ENCODE measurements at regions not wholly inside any gene's neighbourhood (a gene's known extent, or its start where the extent isn't known, plus 50 kb on each side); places are given as distances from the start of the nearest gene placed in this dataset.

DNA sequence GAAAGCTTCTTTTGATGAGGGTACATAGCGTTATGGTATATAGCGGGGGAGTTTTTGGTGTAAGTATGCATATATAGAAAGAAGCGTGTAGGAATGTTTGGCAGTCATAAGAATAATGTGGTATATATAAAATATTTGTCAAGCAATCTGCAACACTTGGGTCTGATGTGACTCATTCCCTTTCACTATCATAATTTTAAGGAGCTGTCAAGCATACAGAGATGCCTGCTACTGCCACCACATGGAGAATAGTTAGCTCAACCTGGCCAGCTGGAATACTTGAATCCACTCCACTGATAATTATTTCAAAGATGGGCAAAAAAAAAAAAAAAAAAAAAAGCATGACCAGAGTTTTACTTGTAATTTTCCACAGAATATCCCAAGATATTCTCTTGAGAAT, 559.8 kb upstream of the REG3G start:
- Histone ChIP-seq H3K36me3 (ENCODE audit: control insufficient read depth, insufficient read depth, low read length) (no peaks in the 10 kb centered on the region), H3K27me3 (ENCODE audit: control insufficient read depth, insufficient read depth, low read length, poor library complexity, severe bottlenecking) (no peaks in the 10 kb centered on the region), H3K4me3 (ENCODE audit: insufficient read depth, low read depth, low read length) (no peak overlapping the region), H3K4me1 (ENCODE audit: control insufficient read depth, insufficient read depth, low read length) (no peaks in the 10 kb centered on the region), H3K9me3 (ENCODE audit: control insufficient read depth, low read length) (no peaks in the 10 kb centered on the region), H3K27ac (ENCODE audit: insufficient read depth, low read depth, low read length, poor library complexity, severe bottlenecking) (no peak overlapping the region)
- WGBS, 2 experiments, result 90 to 97% methylated on average over 3 of the region's 3 CpGs

DNA sequence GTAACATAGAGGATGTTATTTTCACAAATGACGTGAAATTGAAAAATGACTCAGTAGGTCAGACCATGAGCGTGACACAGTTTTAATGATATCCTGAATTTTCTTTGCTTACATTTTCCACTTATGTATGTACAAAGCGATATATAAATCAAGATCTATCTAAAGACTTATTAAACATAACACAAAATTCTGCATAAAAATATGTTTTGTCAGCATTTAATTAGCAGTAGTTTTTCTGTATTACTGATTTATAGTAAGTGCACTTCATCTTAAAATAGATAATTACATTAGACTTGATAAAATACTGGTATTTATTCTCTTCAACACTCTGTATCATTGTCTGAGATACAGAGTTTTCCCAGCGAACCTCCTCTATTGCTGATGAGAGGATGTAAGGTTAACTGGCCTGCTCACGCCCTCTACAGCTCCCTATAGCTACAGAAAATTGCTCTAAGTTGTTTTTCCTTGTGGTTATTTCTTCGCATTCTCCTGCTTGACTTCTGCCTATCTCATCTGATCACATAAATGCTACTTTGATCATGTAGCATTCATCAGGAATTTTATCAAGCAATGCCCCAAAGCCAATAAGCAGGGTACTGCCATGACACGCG, 548.8 kb upstream of the REG3G start:
- no peaks in the 10 kb centered on the region for H3K36me3 ChIP-seq (ENCODE audit: control insufficient read depth, insufficient read depth, low read length)
- WGBS, 2 experiments, result 97% methylated on average over 5 to 8 of the region's 8 CpGs
- H3K4me1 ChIP-seq (ENCODE audit: control insufficient read depth, insufficient read depth, low read length), result no peaks in the 10 kb centered on the region
- H3K4me3 ChIP-seq (ENCODE audit: insufficient read depth, low read depth, low read length), result no peak overlapping the region
- H3K27ac ChIP-seq (ENCODE audit: insufficient read depth, low read depth, low read length, poor library complexity, severe bottlenecking), result no peak overlapping the region
- H3K27me3 ChIP-seq (ENCODE audit: control insufficient read depth, insufficient read depth, low read length, poor library complexity, severe bottlenecking), result no peaks in the 10 kb centered on the region
- no peaks in the 10 kb centered on the region for H3K9me3 ChIP-seq (ENCODE audit: control insufficient read depth, low read length)

DNA sequence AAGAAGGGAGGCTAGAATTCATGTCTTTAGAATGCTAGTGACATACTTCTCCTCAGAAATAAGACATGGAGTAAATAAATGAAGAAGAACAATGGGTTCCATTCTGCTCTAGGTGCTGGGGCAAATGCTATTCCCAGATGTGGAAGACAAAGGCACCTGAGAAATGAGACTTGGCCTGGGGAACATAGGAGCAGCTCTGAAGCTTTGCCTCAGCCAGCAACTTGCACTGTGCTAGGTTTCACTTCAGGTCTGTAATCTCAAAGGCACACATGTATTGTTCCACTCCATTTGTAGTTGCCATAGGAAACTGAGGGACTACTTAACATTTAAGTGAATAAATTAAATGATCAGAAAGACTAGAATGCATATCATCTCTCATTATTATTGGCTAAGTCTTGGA, 538.9 kb upstream of the REG3G start:
- Histone ChIP-seq H3K27ac (ENCODE audit: insufficient read depth, low read depth, low read length, poor library complexity, severe bottlenecking) (no peak overlapping the region), H3K27me3 (ENCODE audit: control insufficient read depth, insufficient read depth, low read length, poor library complexity, severe bottlenecking) (no peaks in the 10 kb centered on the region), H3K9me3 (ENCODE audit: control insufficient read depth, low read length) (no peaks in the 10 kb centered on the region), H3K4me3 (ENCODE audit: insufficient read depth, low read depth, low read length) (no peak overlapping the region), H3K36me3 (ENCODE audit: control insufficient read depth, insufficient read depth, low read length) (no peaks in the 10 kb centered on the region), H3K4me1 (ENCODE audit: control insufficient read depth, insufficient read depth, low read length) (no peaks in the 10 kb centered on the region)

DNA sequence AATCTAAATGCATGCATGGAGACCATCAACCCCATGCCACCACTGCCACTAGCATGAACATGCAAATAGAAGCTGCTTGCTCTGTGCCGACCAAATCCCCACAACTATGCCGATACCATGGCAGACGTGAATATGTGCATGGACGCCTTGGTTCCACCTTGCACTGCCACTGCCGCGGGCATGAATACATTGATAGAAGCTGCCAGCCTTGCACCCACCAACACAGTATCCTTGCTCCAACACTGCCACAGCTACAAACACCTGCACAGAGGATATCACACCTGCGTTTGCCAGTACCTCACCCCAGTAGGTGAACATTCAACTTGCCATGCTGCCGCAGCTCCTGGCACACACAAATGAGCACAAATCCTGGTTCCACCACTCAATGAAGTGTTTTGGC, 527.4 kb upstream of the REG3G start:
- Histone ChIP-seq H3K4me3 (ENCODE audit: insufficient read depth, low read depth, low read length) (no peak overlapping the region), H3K36me3 (ENCODE audit: control insufficient read depth, insufficient read depth, low read length) (no peaks in the 10 kb centered on the region), H3K27me3 (ENCODE audit: control insufficient read depth, insufficient read depth, low read length, poor library complexity, severe bottlenecking) (no peaks in the 10 kb centered on the region), H3K4me1 (ENCODE audit: control insufficient read depth, insufficient read depth, low read length) (no peaks in the 10 kb centered on the region), H3K27ac (ENCODE audit: insufficient read depth, low read depth, low read length, poor library complexity, severe bottlenecking) (no peak overlapping the region), H3K9me3 (ENCODE audit: control insufficient read depth, low read length) (no peaks in the 10 kb centered on the region)
- 87 to 96% methylated on average over 8 of the region's 8 CpGs for WGBS, 2 experiments

DNA sequence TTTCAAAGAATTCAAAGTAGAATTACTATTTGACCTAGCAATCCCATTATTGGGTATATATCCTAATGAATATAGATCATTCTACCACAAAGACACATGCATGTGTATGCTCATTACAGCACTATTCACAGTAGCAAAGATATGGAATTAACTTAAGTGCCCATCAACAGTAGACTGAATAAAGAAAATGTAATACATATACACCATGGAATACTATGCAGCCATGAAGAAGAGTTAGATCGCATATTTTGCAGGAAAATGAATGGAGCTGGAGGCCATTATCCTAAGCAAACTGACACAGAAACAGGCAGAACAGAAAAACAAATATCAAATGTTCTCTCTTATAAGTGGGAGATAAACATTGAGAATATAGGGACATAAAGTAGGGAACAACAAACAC, 519.2 kb upstream of the REG3G start:
- H3K4me1 ChIP-seq (ENCODE audit: control insufficient read depth, insufficient read depth, low read length), result no peaks in the 10 kb centered on the region
- no peak overlapping the region for H3K4me3 ChIP-seq (ENCODE audit: insufficient read depth, low read depth, low read length)
- 100% methylated on average over 1 of the region's 1 CpG; no CpG with 5 or more reads in 1 of the 2 experiments for WGBS, 2 experiments
- no peaks in the 10 kb centered on the region for H3K27me3 ChIP-seq (ENCODE audit: control insufficient read depth, insufficient read depth, low read length, poor library complexity, severe bottlenecking)
- no peaks in the 10 kb centered on the region for H3K36me3 ChIP-seq (ENCODE audit: control insufficient read depth, insufficient read depth, low read length)
- H3K27ac ChIP-seq (ENCODE audit: insufficient read depth, low read depth, low read length, poor library complexity, severe bottlenecking), result no peak overlapping the region
- no peaks in the 10 kb centered on the region for H3K9me3 ChIP-seq (ENCODE audit: control insufficient read depth, low read length)

DNA sequence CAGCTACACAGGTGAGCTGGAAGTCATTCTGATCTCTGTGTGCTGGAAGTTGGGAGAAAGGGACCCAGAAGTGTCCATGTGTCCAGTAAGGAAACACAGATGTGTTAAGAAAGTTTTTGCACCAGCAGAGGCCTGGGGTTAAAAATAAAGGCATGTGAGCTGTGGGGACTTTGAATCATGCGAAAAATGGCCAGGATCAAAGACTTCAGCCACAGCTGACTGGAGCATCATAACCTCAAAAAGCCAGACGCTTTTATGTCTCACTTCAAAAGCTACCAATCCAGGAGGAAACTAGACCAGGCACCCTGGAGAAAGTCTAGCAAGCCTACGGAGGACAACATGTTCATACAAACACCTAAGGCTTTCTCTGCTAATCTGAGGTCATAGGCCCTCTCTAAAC, 503.6 kb upstream of the REG3G start:
- no peaks in the 10 kb centered on the region for H3K9me3 ChIP-seq (ENCODE audit: control insufficient read depth, low read length)
- no peak overlapping the region for H3K27ac ChIP-seq (ENCODE audit: insufficient read depth, low read depth, low read length, poor library complexity, severe bottlenecking)
- H3K27me3 ChIP-seq (ENCODE audit: control insufficient read depth, insufficient read depth, low read length, poor library complexity, severe bottlenecking), result no peaks in the 10 kb centered on the region
- H3K4me1 ChIP-seq (ENCODE audit: control insufficient read depth, insufficient read depth, low read length), result no peaks in the 10 kb centered on the region
- no peaks in the 10 kb centered on the region for H3K36me3 ChIP-seq (ENCODE audit: control insufficient read depth, insufficient read depth, low read length)
- no peak overlapping the region for H3K4me3 ChIP-seq (ENCODE audit: insufficient read depth, low read depth, low read length)
- 91 to 94% methylated on average over 3 of the region's 3 CpGs for WGBS, 2 experiments

DNA sequence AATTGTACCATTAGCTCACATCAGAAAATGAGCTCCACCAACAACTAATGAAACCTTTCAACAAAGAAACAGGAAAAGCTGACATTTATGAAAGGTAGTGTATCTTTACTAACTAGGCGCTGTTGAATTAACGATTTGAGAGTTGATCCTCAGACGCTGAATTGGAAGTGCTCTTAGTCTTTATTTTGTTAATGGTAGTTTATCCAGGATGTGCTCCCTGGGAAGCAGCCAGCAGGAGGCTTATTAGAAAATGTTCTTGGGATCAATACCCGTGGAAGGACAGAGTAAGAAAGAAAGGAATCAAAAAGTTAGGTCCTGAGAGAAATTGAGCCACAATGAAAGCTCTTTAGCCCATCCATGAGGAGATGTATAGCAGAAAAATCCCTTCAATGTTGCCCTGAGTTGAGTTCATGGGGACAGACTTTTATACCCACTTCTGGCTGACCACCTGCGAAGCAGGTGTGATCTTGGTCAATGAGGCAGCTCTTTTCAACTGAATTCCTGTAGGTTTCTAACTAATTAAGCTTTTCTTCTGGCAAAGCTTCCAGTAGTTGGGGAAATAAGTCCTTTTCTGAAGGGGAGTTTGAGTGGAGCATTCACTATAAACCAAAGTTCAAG, 492.6 kb upstream of the REG3G start:
- no peaks in the 10 kb centered on the region for H3K36me3 ChIP-seq (ENCODE audit: control insufficient read depth, insufficient read depth, low read length)
- no peaks in the 10 kb centered on the region for H3K9me3 ChIP-seq (ENCODE audit: control insufficient read depth, low read length)
- H3K27me3 ChIP-seq (ENCODE audit: control insufficient read depth, insufficient read depth, low read length, poor library complexity, severe bottlenecking), result no peaks in the 10 kb centered on the region
- H3K4me3 ChIP-seq (ENCODE audit: insufficient read depth, low read depth, low read length), result no peak overlapping the region
- WGBS, 2 experiments, result 25% methylated on average over 5 of the region's 5 CpGs
- peak overlapping the region; percentile 9 for H3K27ac ChIP-seq (ENCODE audit: insufficient read depth, low read depth, low read length, poor library complexity, severe bottlenecking)
- peaks cover 6% of the 10 kb centered on the region for H3K4me1 ChIP-seq (ENCODE audit: control insufficient read depth, insufficient read depth, low read length)

DNA sequence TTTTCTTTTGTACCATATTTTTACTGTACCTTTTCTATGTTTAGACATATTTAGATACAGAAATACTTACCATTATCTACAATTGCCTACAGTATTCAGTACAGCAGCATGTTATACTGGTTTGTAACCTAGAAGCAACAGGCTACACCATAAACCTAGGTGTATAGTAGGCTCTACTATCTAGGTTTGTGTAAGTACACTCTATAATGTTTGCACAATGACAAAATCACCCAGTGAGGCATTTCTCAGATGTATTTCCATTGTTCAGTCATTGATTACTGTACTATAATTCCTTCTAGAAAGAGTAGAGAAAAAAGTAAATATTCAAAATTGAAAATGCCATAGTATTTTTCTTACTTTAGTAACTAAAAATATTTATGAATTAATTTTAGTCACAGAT, 490.1 kb upstream of the REG3G start:
- Histone ChIP-seq H3K9me3 (ENCODE audit: control insufficient read depth, low read length) (no peaks in the 10 kb centered on the region), H3K4me1 (ENCODE audit: control insufficient read depth, insufficient read depth, low read length) (peaks cover 6% of the 10 kb centered on the region), H3K27ac (ENCODE audit: insufficient read depth, low read depth, low read length, poor library complexity, severe bottlenecking) (no peak overlapping the region), H3K36me3 (ENCODE audit: control insufficient read depth, insufficient read depth, low read length) (no peaks in the 10 kb centered on the region), H3K27me3 (ENCODE audit: control insufficient read depth, insufficient read depth, low read length, poor library complexity, severe bottlenecking) (no peaks in the 10 kb centered on the region), H3K4me3 (ENCODE audit: insufficient read depth, low read depth, low read length) (no peak overlapping the region)

DNA sequence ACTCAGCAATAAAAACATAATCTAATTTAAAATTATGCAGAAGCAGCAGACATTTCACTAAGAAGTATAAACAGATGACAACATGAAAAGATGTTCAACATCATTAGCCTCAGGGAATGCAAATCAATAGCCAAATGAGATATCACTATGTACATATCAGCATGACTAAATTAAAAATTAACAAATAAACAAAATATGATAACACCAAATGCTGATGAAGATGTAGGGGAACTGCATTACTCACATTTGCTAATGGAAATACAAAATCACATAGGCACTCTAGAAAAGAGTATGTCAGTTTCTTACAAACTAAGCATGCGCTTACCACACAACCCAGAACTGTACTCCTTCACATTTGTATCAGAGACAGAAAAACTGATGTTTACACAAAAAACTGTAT, 487.2 kb upstream of the REG3G start:
- no peak overlapping the region for H3K4me3 ChIP-seq (ENCODE audit: insufficient read depth, low read depth, low read length)
- H3K27ac ChIP-seq (ENCODE audit: insufficient read depth, low read depth, low read length, poor library complexity, severe bottlenecking), result no peak overlapping the region
- no peaks in the 10 kb centered on the region for H3K9me3 ChIP-seq (ENCODE audit: control insufficient read depth, low read length)
- 96 to 100% methylated on average over 1 of the region's 1 CpG for WGBS, 2 experiments
- no peaks in the 10 kb centered on the region for H3K4me1 ChIP-seq (ENCODE audit: control insufficient read depth, insufficient read depth, low read length)
- no peaks in the 10 kb centered on the region for H3K36me3 ChIP-seq (ENCODE audit: control insufficient read depth, insufficient read depth, low read length)
- no peaks in the 10 kb centered on the region for H3K27me3 ChIP-seq (ENCODE audit: control insufficient read depth, insufficient read depth, low read length, poor library complexity, severe bottlenecking)

DNA sequence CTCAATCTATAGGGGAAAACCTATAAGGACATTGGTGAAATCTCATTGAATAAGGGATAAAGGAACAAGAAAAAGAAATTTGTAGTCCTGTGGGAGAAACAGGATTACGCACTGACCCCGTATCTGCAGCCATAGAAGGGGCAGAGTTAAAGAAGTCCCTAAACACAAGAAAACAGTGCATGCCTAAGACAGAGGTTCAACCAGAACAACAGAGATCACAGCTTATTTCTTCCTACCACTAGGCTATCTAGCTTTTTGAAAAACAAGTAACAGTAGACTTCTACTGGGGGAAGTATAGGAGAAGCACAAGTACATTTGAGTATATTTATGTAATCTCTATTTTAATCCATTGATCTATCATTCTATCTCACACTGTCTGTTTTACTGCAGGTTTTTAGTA, 485.2 kb upstream of the REG3G start:
- no peak overlapping the region for H3K27ac ChIP-seq (ENCODE audit: insufficient read depth, low read depth, low read length, poor library complexity, severe bottlenecking)
- 64 to 67% methylated on average over 2 of the region's 2 CpGs for WGBS, 2 experiments
- no peaks in the 10 kb centered on the region for H3K36me3 ChIP-seq (ENCODE audit: control insufficient read depth, insufficient read depth, low read length)
- H3K27me3 ChIP-seq (ENCODE audit: control insufficient read depth, insufficient read depth, low read length, poor library complexity, severe bottlenecking), result no peaks in the 10 kb centered on the region
- H3K4me3 ChIP-seq (ENCODE audit: insufficient read depth, low read depth, low read length), result no peak overlapping the region
- no peaks in the 10 kb centered on the region for H3K9me3 ChIP-seq (ENCODE audit: control insufficient read depth, low read length)
- H3K4me1 ChIP-seq (ENCODE audit: control insufficient read depth, insufficient read depth, low read length), result no peaks in the 10 kb centered on the region

DNA sequence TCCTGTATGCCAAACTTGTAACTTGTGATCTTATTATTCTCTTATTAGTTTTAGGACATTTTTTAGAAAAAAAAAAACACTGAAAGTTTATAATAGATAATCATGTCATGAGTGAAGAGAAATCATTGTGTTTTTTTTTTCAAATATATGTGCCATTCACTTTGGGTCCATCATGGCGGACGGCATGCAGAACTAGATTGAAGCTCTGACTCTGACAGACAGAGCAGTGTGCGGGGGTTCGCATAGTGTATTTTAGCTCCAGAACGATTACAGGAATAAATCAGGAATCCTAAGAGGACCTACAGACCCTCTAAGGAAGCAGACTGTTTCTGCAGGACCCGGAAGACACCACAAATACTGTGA, 484.4 kb upstream of the REG3G start:
- no peaks in the 10 kb centered on the region for H3K27me3 ChIP-seq (ENCODE audit: control insufficient read depth, insufficient read depth, low read length, poor library complexity, severe bottlenecking)
- H3K36me3 ChIP-seq (ENCODE audit: control insufficient read depth, insufficient read depth, low read length), result no peaks in the 10 kb centered on the region
- no peak overlapping the region for H3K27ac ChIP-seq (ENCODE audit: insufficient read depth, low read depth, low read length, poor library complexity, severe bottlenecking)
- no peaks in the 10 kb centered on the region for H3K4me1 ChIP-seq (ENCODE audit: control insufficient read depth, insufficient read depth, low read length)
- no peaks in the 10 kb centered on the region for H3K9me3 ChIP-seq (ENCODE audit: control insufficient read depth, low read length)
- WGBS, 2 experiments, result 94 to 97% methylated on average over 6 of the region's 6 CpGs
- H3K4me3 ChIP-seq (ENCODE audit: insufficient read depth, low read depth, low read length), result no peak overlapping the region
